G401.6 (cell line): ENCODE measurements at regions not wholly inside any gene's neighbourhood (a gene's known extent, or its start where the extent isn't known, plus 50 kb on each side); places are given as distances from the start of the nearest gene placed in this dataset.
"Not testable (repeated sequence)": the region's sequence is repeated elsewhere in the genome, so short reads cannot be mapped to it uniquely, and the experiment has no call there.

ENCODE experiments used
- FAIRE-seq: peaks from 2 replicates; lab custom pipeline; 2012; peaks lifted over from hg19 to GRCh38; lab: Jason Lieb, UNC

DNA sequence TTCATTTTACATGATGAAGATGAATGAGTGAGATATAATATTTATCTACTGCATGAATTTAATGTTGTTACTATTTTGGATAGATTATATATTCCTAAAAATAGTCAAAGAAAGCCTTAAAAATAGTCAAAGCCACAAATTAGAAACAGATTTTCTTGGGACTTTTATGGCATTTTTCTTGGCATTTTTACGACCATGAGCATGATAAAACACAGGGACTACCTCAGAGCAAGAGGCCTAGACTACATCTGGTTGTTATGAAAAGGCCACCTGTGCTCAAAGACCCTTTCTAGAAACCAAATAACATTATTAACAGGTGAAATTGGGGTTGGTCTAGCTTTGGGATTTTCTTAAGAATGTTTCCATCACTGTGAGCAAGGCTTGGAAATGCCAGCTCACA is 281.0 kb downstream of the OXSM start:
- no peak for FAIRE-seq

DNA sequence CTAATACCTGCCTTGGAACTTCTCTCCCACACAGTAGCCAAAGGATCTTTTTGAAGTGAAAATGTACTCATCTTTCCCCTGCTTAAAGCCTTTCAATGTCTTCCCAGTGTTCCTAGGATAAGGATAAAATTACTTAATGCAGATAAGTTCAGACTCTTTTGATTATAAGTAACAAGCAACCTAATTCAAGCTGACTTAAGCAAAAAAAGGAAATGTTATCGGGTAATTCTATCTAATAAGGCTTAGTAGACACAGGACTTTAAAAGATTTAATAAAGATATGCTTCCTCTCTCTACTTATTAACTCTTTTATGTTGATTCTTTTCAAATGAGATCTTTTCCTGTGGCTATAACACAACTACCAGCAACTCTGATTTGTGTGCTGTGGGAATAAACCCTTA is 284.2 kb downstream of the OXSM start:
- no peak for FAIRE-seq

DNA sequence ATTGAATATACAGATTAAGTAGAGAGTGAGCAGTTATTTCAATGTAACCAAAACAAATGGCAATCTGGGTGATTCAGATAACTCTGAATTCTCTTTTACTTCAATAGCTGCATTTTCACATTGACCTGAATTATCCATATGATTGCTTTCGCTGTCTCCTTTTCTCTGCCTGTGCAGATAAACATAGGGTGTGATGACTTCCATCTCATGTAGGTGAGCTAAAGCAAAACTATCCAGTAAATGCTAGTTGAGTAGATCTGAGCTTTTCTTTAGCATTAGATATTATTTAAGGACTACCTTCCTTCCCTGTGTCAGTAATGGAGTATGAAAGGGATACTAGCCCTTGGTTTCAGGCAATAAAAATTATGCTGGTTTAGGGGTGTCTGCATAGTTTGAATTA is 288.6 kb downstream of the OXSM start:
- no peak for FAIRE-seq

DNA sequence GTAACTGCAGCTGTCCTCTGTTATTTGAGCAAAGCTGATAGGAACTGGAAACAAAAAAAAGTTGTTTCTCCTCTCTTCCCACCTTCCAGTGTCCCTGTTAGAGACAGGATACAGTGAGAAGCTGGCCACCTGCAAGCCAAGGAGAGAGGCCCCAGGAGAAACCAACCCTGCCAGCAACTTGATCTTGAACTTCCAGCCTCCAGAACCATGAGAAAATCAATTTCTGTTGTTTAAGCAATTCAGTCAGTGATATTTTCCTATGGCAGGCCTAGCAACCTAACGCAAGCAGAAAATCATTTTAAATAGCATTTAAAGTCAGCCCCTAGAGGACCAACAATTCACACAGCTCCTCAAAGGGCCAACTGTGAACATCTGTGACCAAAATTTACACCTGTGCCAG is 291.3 kb downstream of the OXSM start:
- FAIRE-seq: no peak

DNA sequence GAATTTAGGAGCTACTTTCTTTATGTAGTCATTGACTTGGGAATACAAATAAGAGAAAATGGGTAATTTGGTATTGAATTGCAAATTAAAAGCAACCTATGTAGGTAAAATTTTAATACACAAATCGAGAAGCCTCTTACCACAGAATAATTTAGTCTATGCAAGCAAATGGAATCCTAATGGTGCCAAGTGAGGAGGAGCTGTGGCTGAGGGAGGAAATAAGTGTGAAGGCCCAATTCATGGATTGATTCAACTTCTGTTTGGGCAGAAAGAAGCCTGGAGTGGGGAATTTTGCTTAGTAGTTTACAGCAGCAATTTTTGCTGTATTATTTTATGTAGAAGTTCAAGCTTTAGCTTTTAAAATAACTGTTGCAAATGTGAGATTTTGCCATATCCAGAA is 291.9 kb downstream of the OXSM start:
- FAIRE-seq: no peak

DNA sequence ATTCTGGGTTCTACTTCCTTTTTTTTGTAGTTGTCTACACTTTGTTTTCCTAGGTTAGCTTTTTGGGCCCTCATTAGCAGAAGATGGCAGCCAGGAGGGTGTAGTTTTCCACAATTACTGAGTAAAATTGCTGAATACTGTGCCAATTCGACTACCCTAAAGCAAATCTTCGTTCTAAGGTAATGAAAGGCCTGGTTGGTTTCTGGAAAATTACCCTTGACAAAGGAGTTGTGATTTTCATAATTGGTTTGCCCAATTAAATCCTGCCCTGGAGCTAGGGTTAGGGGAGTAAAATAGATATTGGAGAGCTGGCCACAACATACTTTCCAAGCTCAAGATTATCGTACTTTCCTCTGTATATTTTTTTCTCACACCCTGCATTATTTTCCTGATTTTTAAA is 293.0 kb downstream of the OXSM start:
- FAIRE-seq: no peak

DNA sequence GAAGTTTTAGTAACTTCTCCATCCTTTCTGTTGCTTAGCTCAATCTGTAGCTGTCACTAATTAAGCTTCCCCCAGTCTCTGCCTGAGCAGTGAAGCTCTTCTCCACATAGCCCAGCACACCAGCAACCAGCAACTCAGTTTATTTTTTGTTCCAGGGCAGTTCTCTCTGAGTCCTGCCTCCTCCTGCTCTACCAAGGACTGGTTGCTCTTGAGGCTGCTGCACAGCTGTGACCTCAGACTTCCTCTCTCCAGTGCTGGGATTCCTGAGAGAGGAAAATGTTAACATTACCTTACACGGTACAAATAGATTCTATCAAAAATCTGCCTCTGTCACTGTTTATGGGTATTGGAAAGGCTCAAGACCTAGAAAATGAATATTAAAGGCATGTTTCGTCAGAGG is 294.7 kb downstream of the OXSM start:
- FAIRE-seq: no peak

DNA sequence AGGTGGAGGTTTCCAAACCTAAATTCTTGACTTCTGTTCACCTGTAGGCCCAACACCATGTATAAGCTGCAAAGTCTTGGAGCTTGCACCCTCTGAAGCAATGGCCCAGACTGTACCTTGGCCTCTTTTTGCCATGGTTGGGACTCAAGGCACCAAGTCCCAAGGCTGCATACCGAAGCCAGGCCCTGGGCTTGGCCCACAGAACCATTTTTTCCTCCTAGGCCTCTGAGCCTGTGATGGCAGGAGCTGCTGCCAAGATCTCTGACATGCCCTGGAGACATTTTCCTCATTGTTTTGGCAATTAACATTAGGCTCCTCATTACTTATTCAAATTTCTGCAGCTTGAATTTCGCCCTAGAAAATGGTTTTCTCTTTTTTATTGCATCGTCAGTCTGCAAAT is 297.9 kb downstream of the OXSM start:
- FAIRE-seq: no peak

DNA sequence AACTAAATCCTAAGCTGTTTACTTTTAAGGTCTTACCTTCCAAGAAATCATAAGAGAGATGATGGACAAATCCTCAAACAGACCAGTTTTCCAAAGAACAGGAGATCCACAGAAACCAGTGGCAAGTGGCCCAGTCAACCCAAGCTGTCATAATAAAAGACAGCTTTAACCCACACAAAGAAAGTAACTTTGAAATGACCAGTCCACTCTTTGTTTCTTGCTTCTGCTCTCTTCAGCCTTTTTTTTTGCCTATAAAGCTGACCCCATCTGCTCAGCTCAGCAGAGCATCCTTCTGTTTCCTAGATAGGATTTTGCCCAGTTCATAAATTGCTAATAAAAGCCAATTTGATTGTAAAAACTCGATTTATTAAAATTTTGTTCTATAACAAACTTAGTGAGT is 299.4 kb downstream of the OXSM start:
- no peak for FAIRE-seq

DNA sequence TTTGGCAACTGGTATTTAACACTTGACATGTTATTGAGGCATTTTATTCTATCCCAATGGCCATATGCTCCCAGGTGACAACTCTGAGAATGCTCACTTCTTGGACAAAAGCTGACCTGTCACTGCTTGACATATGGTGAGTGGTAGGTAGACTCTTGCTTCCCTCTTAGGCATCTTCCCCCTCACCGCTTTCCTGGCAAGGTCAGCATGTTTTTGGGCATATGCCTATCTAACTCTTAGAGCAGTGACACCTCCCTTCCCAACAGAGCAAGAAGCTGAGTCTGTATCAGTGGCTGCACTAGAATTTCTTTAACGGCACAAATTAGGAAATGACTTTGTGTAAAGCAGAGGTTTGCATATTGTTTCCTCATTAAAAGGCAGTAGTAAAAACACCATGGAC is 300.7 kb downstream of the OXSM start:
- FAIRE-seq: no peak

DNA sequence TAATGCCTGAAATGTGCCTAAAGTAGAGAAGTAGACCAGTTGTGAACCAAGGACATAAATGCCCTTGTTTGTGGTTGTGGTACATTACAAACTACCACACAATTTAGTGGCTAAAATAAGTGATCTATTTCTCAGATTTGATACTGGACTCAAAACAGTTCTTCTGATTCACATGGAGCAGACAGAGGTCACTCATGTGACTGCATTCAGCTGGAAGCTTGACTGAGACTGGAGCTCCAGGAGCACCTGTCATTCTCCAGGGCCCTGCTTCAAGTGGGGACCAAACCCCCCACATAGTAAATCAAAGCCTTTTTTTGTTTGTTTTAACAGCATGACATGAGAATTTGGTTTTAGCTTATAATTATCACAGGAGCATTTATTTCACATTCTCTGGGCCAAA is 301.2 kb downstream of the OXSM start:
- no peak for FAIRE-seq

DNA sequence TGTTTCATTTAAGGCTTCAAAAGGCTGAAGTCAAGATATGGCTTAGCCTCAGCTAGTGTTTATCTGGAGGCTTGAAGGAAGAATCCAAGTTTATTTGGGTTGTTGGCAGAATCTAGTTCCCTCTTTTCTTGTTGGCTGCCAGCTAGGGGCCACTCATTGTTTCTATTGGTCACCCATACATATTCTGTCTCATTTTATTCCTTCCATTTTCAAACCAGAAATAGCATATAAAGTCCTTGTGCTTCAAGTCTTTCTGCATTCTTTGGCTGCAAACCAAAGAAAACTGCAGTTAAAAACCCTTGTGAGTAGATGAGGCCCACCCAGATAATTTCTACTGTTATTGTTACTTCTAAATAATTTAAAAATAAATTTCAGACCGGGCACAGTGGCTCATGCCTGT is 301.7 kb downstream of the OXSM start:
- no peak for FAIRE-seq

DNA sequence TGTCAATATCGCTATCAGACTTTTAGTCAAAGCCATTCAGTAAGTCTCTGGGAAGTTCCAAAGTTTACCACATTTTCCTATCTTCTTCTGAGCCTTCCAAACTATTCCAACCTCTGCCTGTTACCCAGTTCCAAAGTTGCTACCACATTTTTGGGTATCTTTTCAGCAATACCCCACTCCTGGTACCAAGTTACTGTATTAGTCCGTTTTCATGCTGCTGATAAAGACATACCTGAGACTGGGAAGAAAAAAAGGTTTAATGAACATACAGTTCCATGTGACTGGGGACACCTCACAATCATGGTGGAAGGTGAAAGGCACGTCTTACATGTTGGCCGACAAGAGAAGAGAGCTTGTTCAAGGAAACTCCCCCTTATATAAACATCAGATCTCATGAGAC is 307.2 kb downstream of the OXSM start:
- not testable (repeated sequence) for FAIRE-seq

DNA sequence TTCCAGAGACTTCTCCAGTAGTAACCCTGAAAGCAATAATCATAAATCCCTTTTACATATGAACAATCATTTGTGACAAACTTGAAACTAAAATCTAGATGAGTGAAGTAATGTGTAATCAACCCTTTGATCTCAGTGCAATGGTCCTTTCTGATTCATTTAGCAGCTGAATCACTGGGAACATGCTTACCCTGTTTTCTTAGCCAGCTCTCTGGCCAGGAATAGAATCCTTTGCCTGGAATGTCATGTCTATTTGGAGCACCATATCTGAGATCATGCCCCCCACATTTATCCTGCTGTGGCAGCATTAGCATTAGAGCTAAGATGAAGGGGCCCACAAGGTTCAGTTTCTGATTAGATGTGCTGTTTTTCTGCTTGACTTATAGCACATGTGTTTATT is 309.8 kb downstream of the OXSM start:
- FAIRE-seq: no peak

DNA sequence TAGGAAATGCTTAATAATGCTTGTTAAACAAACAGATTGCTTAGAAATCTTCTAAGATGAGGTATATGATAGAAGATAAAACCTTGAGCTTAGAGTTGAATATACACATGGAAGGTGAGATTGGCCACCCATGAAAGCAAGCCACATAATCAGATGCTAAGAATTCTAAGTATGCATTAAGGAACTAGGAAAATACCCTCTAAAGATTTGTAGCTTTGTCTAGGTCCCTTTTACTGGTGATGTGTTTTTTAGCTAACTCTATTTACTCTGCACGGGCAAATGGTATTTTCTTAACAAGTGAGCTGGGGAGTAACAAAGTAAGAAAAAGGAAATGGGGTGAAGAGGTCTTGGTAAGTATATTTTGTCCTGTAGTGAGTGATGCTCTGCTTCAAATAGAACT is 310.3 kb downstream of the OXSM start:
- FAIRE-seq: no peak

DNA sequence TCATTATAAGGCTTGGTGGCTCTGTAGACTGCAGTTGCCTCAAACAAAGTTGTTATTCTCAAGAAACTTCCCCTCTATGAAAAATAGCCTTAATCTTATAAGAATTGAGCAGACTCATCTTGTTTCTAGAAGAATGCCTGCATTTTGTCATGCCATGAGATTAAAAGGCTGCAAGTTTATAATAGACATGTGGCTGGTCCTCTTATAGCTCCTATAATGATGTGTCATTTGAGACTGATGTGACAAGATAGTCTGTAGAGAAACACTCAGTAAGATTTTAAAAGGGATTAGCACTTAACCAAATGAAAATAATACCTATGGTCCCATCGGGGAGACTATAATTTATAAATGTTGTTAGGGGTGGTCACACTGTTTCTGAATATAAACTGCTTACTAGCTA is 312.5 kb downstream of the OXSM start:
- no peak for FAIRE-seq

DNA sequence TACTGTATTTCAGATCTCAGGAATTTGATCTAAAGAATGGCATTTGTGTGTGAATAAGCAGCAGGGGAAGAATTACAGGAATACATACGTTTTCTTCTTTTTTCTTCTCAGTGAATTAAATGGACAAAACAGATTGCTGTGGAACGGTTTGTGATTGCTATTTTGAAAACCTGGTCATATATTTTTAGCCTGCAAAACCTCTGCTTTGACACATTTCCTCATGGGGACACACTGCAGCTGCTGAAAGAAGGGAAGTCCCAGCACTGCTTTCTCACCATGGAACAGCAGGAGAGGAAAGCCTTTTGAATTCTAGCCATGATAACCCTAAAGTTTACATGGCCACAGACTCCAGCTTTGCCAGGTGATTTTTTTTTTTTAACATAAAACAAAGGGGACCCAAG is 315.0 kb downstream of the OXSM start:
- FAIRE-seq: no peak

DNA sequence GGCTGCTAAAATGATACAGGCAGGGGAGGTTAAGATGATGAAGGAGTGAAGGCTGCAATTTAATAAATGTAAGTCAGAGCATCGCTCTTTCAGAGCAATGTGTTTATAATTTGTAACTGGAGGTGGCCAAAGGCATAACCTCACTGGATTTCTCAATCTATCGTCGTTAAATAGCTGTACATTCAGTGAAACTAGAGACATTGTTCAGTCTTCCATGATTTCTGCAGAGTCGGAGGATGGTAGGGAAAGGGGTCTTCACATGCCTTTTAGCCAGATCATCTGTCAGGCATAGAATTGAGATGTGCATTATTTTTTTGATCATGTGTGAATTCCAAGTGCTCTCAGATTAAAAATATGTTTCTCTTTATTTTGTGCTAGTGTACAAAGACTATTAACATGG is 315.4 kb downstream of the OXSM start:
- no peak for FAIRE-seq

DNA sequence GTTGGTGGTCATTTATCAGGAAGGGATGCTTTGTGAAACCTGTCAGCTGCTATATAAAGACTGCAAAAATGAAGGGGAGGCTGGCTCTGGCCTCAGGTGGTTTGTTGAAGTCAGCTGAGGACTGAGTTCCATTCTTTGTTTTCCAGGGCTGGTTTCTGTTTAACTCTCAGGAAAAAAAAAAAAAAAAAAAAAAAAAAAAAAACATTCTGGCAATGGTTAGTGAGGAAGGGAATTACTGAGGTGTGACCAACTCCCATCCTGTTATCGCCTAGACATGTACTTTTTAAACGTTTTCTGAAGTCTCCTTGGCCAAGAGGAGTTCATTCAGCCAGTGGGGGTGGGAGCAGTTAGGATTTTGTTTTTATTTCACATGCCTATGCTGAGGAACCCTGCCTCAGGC is 316.3 kb downstream of the OXSM start:
- FAIRE-seq: no peak

DNA sequence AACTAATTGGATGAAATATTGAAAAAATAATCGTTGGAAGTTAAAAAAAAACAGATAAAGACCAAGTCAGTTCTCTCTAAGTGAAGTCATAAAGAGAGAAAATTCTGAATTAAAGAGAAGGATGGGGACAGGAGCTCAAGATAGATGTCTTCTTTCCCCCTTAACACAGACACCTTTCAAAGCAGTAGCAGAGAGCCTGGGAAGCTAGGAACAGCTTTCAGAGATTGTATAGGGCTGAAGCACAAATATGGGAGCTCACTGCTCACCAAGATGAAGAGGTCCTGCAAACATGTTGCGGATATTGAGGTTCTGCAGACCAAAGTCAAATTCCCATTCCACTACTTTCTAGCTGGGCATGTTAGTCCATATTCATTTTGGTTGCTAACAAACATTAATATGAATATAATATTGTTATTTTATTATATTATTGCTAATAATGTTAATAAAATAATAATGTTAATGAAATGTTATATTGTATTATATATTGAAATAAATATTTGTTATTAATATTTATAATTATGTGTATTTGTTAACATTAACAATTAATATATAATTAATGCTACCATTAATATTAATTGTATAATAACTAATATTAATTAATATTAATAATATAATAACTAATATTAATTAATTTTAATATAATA is 319.1 kb downstream of the OXSM start:
- FAIRE-seq: peak; percentile 99

DNA sequence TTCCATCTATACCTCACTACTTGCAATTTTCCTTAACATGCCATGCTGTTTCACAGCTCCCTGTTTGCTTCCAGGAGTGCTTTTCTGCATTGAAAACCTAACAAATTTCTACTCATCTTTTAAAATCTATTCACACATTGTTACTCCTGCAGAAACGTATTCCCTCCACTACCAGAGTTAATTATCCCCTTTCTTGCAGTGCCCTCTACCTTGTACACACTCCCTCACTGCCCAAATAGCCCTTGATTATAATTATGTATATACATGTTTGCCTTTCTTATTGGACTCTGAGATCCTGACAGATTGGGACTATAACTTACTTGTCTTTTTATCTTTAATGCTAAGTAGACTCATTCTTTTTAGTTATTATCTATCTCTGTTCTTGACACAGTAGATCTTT is 325.0 kb downstream of the OXSM start:
- FAIRE-seq: no peak

DNA sequence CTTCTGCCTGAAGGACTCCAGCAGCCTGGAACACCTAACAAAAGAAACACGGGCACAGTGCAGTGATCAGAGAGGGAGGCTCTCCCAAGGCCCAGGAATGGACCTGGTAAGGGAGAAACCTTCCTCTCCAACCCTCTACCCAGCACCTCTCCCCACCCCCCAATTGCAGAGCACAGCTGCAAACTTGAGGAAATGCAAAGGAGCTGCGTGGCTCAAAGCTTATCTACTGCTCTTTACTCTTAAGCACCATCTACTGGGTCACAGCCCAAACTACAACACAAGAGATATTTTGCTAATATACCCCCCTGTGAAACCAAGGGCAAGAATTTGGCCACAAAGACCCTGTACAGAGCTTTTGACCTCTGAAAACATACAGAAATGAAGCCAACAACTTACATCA is 328.3 kb downstream of the OXSM start:
- FAIRE-seq: no peak

DNA sequence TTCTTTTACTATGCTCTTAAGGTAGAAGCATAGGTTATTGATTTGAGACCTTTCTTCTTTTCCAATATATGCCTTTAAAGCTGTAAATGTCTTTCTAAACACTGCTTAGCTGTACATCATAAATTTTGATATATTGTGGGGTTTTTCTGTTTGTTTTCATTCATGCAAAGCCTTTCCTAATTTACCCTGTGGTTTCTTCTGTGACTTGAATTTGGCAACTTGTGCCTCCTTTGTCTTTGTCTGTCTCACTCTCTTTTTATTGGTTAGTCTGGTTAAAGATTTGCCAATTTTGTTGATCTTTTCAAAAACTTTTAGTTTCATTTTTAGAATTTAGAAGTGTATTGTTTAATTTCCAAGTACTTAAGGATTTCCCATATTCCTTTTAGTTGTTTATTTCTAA is 343.1 kb downstream of the OXSM start:
- FAIRE-seq: no peak

DNA sequence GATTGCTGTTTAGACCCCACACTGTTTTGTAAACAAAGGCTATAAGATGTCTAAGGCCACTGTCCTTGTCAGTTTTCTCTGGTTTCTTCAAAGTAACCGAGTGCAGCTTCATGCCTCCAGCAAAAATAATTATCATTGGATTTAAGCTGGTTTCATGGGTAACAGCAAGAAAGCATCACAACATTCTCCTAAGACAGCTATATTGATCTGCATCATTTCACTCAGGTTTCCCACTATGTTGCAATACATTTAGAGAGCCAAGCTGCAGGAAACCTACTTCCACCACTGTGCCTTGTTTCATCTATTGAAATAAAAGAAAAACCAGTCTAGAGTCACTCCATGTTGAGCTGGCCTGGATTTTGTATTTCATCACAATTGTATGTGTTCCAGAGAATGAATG is 351.4 kb downstream of the OXSM start:
- FAIRE-seq: no peak

DNA sequence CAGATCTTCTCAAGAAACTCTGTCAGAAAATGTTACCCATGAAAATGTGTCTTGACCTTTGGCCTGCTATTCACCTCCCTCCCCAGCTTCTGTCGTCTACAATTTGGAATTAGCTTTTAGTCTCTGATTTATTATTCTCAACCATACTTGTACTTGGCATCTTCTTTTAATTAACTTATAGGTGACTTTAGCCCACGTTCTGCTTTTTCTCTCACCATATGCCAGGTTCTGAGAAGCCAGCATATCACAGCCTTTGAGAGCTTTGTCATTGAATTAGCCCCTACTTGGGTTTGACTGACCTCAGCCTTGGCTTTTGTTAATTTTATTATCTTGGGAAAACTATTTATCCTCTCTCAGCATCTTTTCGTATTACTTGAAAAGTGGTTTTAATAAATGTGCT is 355.9 kb downstream of the OXSM start:
- no peak for FAIRE-seq
